MM.1S (cell line): ENCODE measurements at regions not wholly inside any gene's neighbourhood (a gene's known extent, or its start where the extent isn't known, plus 50 kb on each side); places are given as distances from the start of the nearest gene placed in this dataset.
"Not testable (repeated sequence)": the region's sequence is repeated elsewhere in the genome, so short reads cannot be mapped to it uniquely, and the experiment has no call there.

ENCODE experiments used
- DNase-seq: peaks from one replicate; pipeline ENCODE4 v3.0.0-alpha.2; 2015
- H2AFZ ChIP-seq: fragments of 300-600 bp; sonication (generic); 2 replicates; pipeline ENCODE4 v1.6.0; 2016; ENCODE audit warnings: antibody characterized with exemption, low read length
- H3F3A ChIP-seq: fragments of 300-600 bp; sonication (generic); 2 replicates; pipeline ENCODE4 v1.6.1; 2016; ENCODE audit warnings: mild to moderate bottlenecking, antibody characterized with exemption, low read length, moderate library complexity, mixed read lengths; ENCODE audit not compliant: insufficient read depth
- H3K27ac ChIP-seq: fragments of 300-600 bp; sonication (generic); 2 replicates; pipeline ENCODE4 v1.5.1; 2016; ENCODE audit warnings: mild to moderate bottlenecking, low read length
- H3K27me3 ChIP-seq: fragments of 300-600 bp; sonication (generic); replicated peaks from 2 replicates; pipeline ENCODE4 v1.6.0; 2016; ENCODE audit warnings: low read length; ENCODE audit not compliant: insufficient read depth
- H3K36me3 ChIP-seq: fragments of 300-600 bp; sonication (generic); replicated peaks from 2 replicates; pipeline ENCODE4 v1.6.1; 2016; ENCODE audit warnings: mild to moderate bottlenecking, low read length, mixed read lengths; ENCODE audit not compliant: insufficient read depth
- H3K4me1 ChIP-seq: fragments of 300-600 bp; sonication (generic); 2 replicates; pipeline ENCODE4 v1.6.1; 2016; ENCODE audit warnings: low read length, mixed read lengths
- H3K4me2 ChIP-seq: fragments of 300-600 bp; sonication (generic); 2 replicates; pipeline ENCODE4 v1.6.0; 2016; ENCODE audit warnings: low read depth, low read length
- H3K4me3 ChIP-seq: fragments of 300-600 bp; sonication (generic); 2 replicates; pipeline ENCODE4 v1.5.1; 2016; ENCODE audit warnings: low read length, mixed read lengths
- H3K79me2 ChIP-seq: fragments of 300-600 bp; sonication (generic); 2 replicates; pipeline ENCODE4 v1.6.1; 2016; ENCODE audit warnings: mixed run types, low read length, mixed read lengths
- H3K9ac ChIP-seq: fragments of 300-600 bp; sonication (generic); 2 replicates; pipeline ENCODE4 v1.6.1; 2016; ENCODE audit warnings: low read length, mixed read lengths
- H3K9me2 ChIP-seq: fragments of 300-600 bp; sonication (generic); replicated peaks from 2 replicates; pipeline ENCODE4 v1.6.1; 2016; ENCODE audit warnings: mild to moderate bottlenecking, low read length, mixed read lengths; ENCODE audit not compliant: insufficient read depth
- H3K9me3 ChIP-seq: fragments of 300-600 bp; sonication (generic); replicated peaks from 2 replicates; pipeline ENCODE4 v1.6.1; 2016; ENCODE audit warnings: mild to moderate bottlenecking, low read length, mixed read lengths; ENCODE audit not compliant: insufficient read depth
- H4K20me1 ChIP-seq: fragments of 300-600 bp; sonication (generic); 2 replicates; pipeline ENCODE4 v1.6.1; 2016; ENCODE audit warnings: mild to moderate bottlenecking, low read length, moderate library complexity, mixed read lengths; ENCODE audit not compliant: insufficient read depth
- CTCF ChIP-seq: fragments of 300-600 bp; sonication (generic); IDR thresholded peaks from 2 replicates; pipeline ENCODE4 v1.5.1; 2016; ENCODE audit warnings: antibody characterized with exemption, low read length, mixed read lengths
- EZH2 ChIP-seq: fragments of 300-600 bp; sonication (generic); optimal IDR thresholded peaks from 2 replicates; pipeline ENCODE3; 2017; ENCODE audit warnings: low read depth, mild to moderate bottlenecking, antibody characterized with exemption, low read length, mixed read lengths
- EZH2phosphoT487 ChIP-seq: fragments of 300-600 bp; sonication (generic); IDR thresholded peaks from 2 replicates; pipeline ENCODE4 v1.6.1; 2018; ENCODE audit warnings: antibody characterized with exemption, low read length

GRCh38 chr12:75854681-75855309, 176.8 kb downstream of the PHLDA1 start:
- Histone ChIP-seq H3K4me3 (no peak overlapping the region), H3K4me2 (no peak overlapping the region), H3K27ac (no peak overlapping the region), H3K9me2 (no peaks in the 10 kb centered on the region), H4K20me1 (no peaks in the 10 kb centered on the region), H3F3A (no peaks in the 10 kb centered on the region), H3K36me3 (no peaks in the 10 kb centered on the region), H2AFZ (no peak overlapping the region), H3K27me3 (no peaks in the 10 kb centered on the region), H3K79me2 (no peaks in the 10 kb centered on the region), H3K9me3 (no peaks in the 10 kb centered on the region), H3K4me1 (no peaks in the 10 kb centered on the region), H3K9ac (no peak overlapping the region)
- DNase-seq = no peak
- no peak for TF ChIP-seq EZH2phosphoT487
- no peak for TF ChIP-seq CTCF
- TF ChIP-seq EZH2 = no peak

- not testable (repeated sequence) for H3K27me3 ChIP-seq, H4K20me1 ChIP-seq, H3K79me2 ChIP-seq, H3K9me3 ChIP-seq, H3K36me3 ChIP-seq, H2AFZ ChIP-seq, H3K4me1 ChIP-seq, H3K27ac ChIP-seq, H3K9ac ChIP-seq, H3K9me2 ChIP-seq, DNase-seq, H3K4me3 ChIP-seq, H3F3A ChIP-seq, H3K4me2 ChIP-seq
Observed at GRCh38 chr12:75854137-75854536, 177.4 kb downstream of the PHLDA1 start.

GRCh38 chr12:75853626-75854025, 177.9 kb downstream of the PHLDA1 start:
- no peaks in the 10 kb centered on the region for H3K9me2 ChIP-seq
- H3K27me3 ChIP-seq = no peaks in the 10 kb centered on the region
- H3F3A ChIP-seq = no peaks in the 10 kb centered on the region
- H2AFZ ChIP-seq = no peak overlapping the region
- no peak overlapping the region for H3K4me3 ChIP-seq
- H3K79me2 ChIP-seq = no peaks in the 10 kb centered on the region
- no peaks in the 10 kb centered on the region for H3K36me3 ChIP-seq
- no peak overlapping the region for H3K9ac ChIP-seq
- H3K4me2 ChIP-seq = no peak overlapping the region
- no peak for DNase-seq
- no peak overlapping the region for H3K27ac ChIP-seq
- no peak for TF ChIP-seq EZH2
- TF ChIP-seq CTCF = no peak
- no peak for TF ChIP-seq EZH2phosphoT487
- no peaks in the 10 kb centered on the region for H3K9me3 ChIP-seq
- no peaks in the 10 kb centered on the region for H4K20me1 ChIP-seq
- no peaks in the 10 kb centered on the region for H3K4me1 ChIP-seq

- Histone ChIP-seq H2AFZ (no peak overlapping the region), H3K4me3 (no peak overlapping the region), H4K20me1 (no peaks in the 10 kb centered on the region), H3K9ac (no peak overlapping the region), H3K27ac (no peak overlapping the region), H3K36me3 (no peaks in the 10 kb centered on the region), H3F3A (no peaks in the 10 kb centered on the region), H3K4me2 (no peak overlapping the region), H3K9me3 (no peaks in the 10 kb centered on the region), H3K79me2 (no peaks in the 10 kb centered on the region), H3K27me3 (no peaks in the 10 kb centered on the region), H3K4me1 (no peaks in the 10 kb centered on the region), H3K9me2 (no peaks in the 10 kb centered on the region)
- TF ChIP-seq EZH2 = no peak
- no peak for TF ChIP-seq EZH2phosphoT487
- TF ChIP-seq CTCF = no peak
- no peak for DNase-seq
Observed at GRCh38 chr12:75852956-75853355, 178.6 kb downstream of the PHLDA1 start.
